ENCODE measurements at regions not wholly inside any gene's neighbourhood (a gene's known extent, or its start where the extent isn't known, plus 50 kb on each side); places are given as distances from the start of the nearest gene placed in this dataset.
"Not testable (repeated sequence)": the region's sequence is repeated elsewhere in the genome, so short reads cannot be mapped to it uniquely, and the experiment has no call there.

DNA sequence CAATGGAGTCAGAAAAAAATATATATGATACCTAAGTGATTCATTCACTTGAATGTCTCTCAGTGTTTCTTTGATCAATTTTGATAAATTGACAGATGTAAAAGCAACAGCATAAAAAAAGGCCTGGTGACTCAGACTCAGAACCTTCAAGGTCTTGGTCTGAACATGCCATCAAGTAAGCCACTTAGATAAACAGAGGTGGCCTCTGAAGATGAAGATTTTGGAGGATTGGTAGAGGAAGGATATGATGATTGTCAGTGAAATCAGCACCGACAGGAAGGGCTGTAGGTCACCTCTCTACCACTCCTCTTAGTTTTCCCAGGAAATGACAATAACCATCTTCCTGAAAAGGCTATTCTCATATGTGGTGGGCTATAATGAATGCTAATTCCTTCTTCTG, 422.8 kb upstream of the EPHA7 start:
- Histone ChIP-seq H3K27me3 (no peaks in the 10 kb centered on the region), H2AFZ (no peak overlapping the region), H3K9me3 (ENCODE audit: low read depth) (no peaks in the 10 kb centered on the region), H3K27ac (no peak overlapping the region), H3K4me1 (ENCODE audit: insufficient read depth) (no peaks in the 10 kb centered on the region), H3K9me2 (replicated peaks; ENCODE audit: insufficient read depth) (no peaks in the 10 kb centered on the region), H3K4me2 (no peak overlapping the region), H3K4me3 (no peak overlapping the region), H3K36me3 (replicated peaks; ENCODE audit: insufficient read depth, low read depth) (no peaks in the 10 kb centered on the region), H4K20me1 (ENCODE audit: insufficient read depth, poor library complexity, severe bottlenecking) (no peaks in the 10 kb centered on the region), H3K79me2 (no peaks in the 10 kb centered on the region)
- TF ChIP-seq EZH2 (IDR thresholded peaks at IDR 0.05; ENCODE audit: borderline replicate concordance) (no peak), EZH2phosphoT487 (IDR thresholded peaks at IDR 0.05; ENCODE audit: low read depth, severe bottlenecking, unreplicated experiment) (no peak), CTCF (IDR thresholded peaks at IDR 0.05; ENCODE audit: poor library complexity) (no peak)
- DNase-seq (ENCODE audit: low spot score) = no peak
- WGBS (ENCODE audit: low lambda C conversion rate, missing lambda C conversion rate) = 92% methylated on average over 1 of the region's 1 CpG

- H3K27ac ChIP-seq; H3K79me2 ChIP-seq; H3K4me1 ChIP-seq (ENCODE audit: insufficient read depth); H3K36me3 ChIP-seq (replicated peaks; ENCODE audit: insufficient read depth, low read depth); H3K9me2 ChIP-seq (replicated peaks; ENCODE audit: insufficient read depth); DNase-seq (ENCODE audit: low spot score); H4K20me1 ChIP-seq (ENCODE audit: insufficient read depth, poor library complexity, severe bottlenecking); H2AFZ ChIP-seq; H3K4me3 ChIP-seq; H3K9me3 ChIP-seq (ENCODE audit: low read depth); H3K4me2 ChIP-seq: not testable (repeated sequence)
- peaks cover 28% of the 10 kb centered on the region for H3K27me3 ChIP-seq
- WGBS (ENCODE audit: low lambda C conversion rate, missing lambda C conversion rate) = 56% methylated on average over 7 of the region's 8 CpGs
Measured at GRCh38 chr6:93835451-93836145, 416.2 kb upstream of the EPHA7 start.

- H3K4me1 ChIP-seq (ENCODE audit: insufficient read depth); H3K27ac ChIP-seq; H3K79me2 ChIP-seq; H4K20me1 ChIP-seq (ENCODE audit: insufficient read depth, poor library complexity, severe bottlenecking); H2AFZ ChIP-seq; H3K9me2 ChIP-seq (replicated peaks; ENCODE audit: insufficient read depth); H3K4me3 ChIP-seq; H3K9me3 ChIP-seq (ENCODE audit: low read depth); DNase-seq (ENCODE audit: low spot score); H3K36me3 ChIP-seq (replicated peaks; ENCODE audit: insufficient read depth, low read depth): not testable (repeated sequence)
- WGBS (ENCODE audit: low lambda C conversion rate, missing lambda C conversion rate) = 22% methylated on average over 9 of the region's 9 CpGs
- H3K4me2 ChIP-seq = peak overlapping the region; percentile 29
- peaks cover 28% of the 10 kb centered on the region for H3K27me3 ChIP-seq
Measured at GRCh38 chr6:93835026-93835425, 415.7 kb upstream of the EPHA7 start.

DNA sequence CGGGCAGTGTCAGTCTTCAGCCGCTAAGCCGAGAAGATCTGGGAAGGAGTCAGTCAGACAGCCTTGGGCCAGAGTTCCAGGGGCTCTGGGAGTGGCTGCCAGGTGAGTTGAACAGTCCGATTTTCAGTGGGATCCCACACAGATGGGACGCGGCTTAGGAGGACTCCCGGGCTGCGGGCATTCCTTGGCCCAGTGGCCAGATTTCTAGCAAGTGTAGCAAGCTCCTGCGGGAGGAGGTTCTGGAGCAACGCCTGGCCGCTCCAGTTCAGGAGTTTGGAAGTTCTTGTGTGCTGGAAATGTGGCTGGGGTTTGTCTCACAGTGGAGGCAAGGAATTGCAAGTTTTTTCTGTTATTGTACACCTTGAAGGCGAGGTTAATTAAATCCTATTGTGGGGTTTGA, 414.0 kb upstream of the EPHA7 start:
- H3K4me1 ChIP-seq (ENCODE audit: insufficient read depth); H3K9me2 ChIP-seq (replicated peaks; ENCODE audit: insufficient read depth); H3K79me2 ChIP-seq; DNase-seq (ENCODE audit: low spot score); H2AFZ ChIP-seq; H3K36me3 ChIP-seq (replicated peaks; ENCODE audit: insufficient read depth, low read depth); H3K4me2 ChIP-seq; H4K20me1 ChIP-seq (ENCODE audit: insufficient read depth, poor library complexity, severe bottlenecking); H3K27ac ChIP-seq; H3K9me3 ChIP-seq (ENCODE audit: low read depth); H3K4me3 ChIP-seq: not testable (repeated sequence)
- peaks cover 28% of the 10 kb centered on the region for H3K27me3 ChIP-seq
- peak; percentile 36 for TF ChIP-seq EZH2 (IDR thresholded peaks at IDR 0.05; ENCODE audit: borderline replicate concordance)
- 29% methylated on average over 12 of the region's 12 CpGs for WGBS (ENCODE audit: low lambda C conversion rate, missing lambda C conversion rate)

DNA sequence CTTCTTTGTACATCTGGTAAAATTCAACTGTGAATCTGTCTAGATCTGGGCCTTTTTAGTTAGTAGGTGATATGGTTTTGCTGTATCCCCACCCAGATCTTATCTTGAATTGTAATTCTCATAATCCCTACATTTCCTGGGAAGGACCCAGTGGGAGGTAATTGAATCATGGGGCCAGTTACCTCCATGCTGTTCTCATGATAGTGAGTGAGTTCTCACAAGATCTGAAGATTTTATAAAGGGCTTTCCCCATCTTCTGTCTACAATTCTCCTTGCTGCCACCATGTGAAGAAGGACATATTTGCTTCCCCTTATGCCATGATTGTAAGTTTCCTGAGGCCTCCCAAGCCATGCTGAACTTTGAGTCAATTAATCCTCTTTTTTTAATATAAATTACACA, 410.4 kb upstream of the EPHA7 start:
- not testable (repeated sequence) for H3K4me2 ChIP-seq; H3K9me3 ChIP-seq (ENCODE audit: low read depth); H3K27ac ChIP-seq

More for the DNA sequence above, 410.4 kb upstream of the EPHA7 start:
- H3K9me2 ChIP-seq (replicated peaks; ENCODE audit: insufficient read depth); H2AFZ ChIP-seq; H3K79me2 ChIP-seq; H4K20me1 ChIP-seq (ENCODE audit: insufficient read depth, poor library complexity, severe bottlenecking); DNase-seq (ENCODE audit: low spot score); H3K4me1 ChIP-seq (ENCODE audit: insufficient read depth); H3K4me3 ChIP-seq; H3K36me3 ChIP-seq (replicated peaks; ENCODE audit: insufficient read depth, low read depth): not testable (repeated sequence)
- peaks cover 11% of the 10 kb centered on the region for H3K27me3 ChIP-seq
